K562 (cell line): ENCODE measurements at regions not wholly inside any gene's neighbourhood (a gene's known extent, or its start where the extent isn't known, plus 50 kb on each side); places are given as distances from the start of the nearest gene placed in this dataset.

Source experiments
- CBFA2T2 ChIP-seq: fragments of 450-650 bp; conservative IDR thresholded peaks from 2 replicates; pipeline ENCODE4 v1.6.1; 2017; ENCODE audit warnings: mild to moderate bottlenecking
- CC2D1A ChIP-seq: fragments of 450-650 bp; IDR thresholded peaks from 2 replicates; pipeline ENCODE4 v1.6.1; 2017; ENCODE audit warnings: mild to moderate bottlenecking
- CEBPZ ChIP-seq: fragments of 150-350 bp; IDR thresholded peaks from 2 replicates; pipeline ENCODE4 v1.6.1; 2014; ENCODE audit warnings: low read depth, mild to moderate bottlenecking, low read length, borderline replicate concordance
- ETS1 ChIP-seq: conservative IDR thresholded peaks from 2 replicates; pipeline ENCODE4 v1.6.1; 2011; ENCODE audit warnings: low read depth, mild to moderate bottlenecking, low read length; ENCODE audit not compliant: control insufficient read depth
- KLF6 ChIP-seq: fragments of 250-450 bp; sonication (Bioruptor Pico); IDR thresholded peaks from 2 replicates; pipeline ENCODE4 v1.4.0; 2020; ENCODE audit warnings: mild to moderate bottlenecking, moderate library complexity, borderline replicate concordance
- POLR2AphosphoS5 ChIP-seq: IDR thresholded peaks from 2 replicates; pipeline ENCODE4 v1.6.1; 2011; ENCODE audit warnings: mild to moderate bottlenecking, low read depth, low read length, moderate library complexity; ENCODE audit not compliant: control insufficient read depth, insufficient read depth
- SPI1 ChIP-seq: IDR thresholded peaks from 2 replicates; pipeline ENCODE4 v1.6.1; 2011; ENCODE audit warnings: low read depth, low read length, control low read depth, borderline replicate concordance
- SREBF1 ChIP-seq: fragments of 150-350 bp; IDR thresholded peaks from 2 replicates; pipeline ENCODE4 v1.6.1; 2014; ENCODE audit warnings: antibody characterized with exemption, low read depth, low read length, borderline replicate concordance

- no peak for TF ChIP-seq ETS1
- TF ChIP-seq CEBPZ = no peak
- no peak for TF ChIP-seq KLF6 (CRISPR knock-in tag)
- no peak for TF ChIP-seq SPI1
- no peak for TF ChIP-seq CBFA2T2
- TF ChIP-seq CC2D1A = no peak
- TF ChIP-seq SREBF1 = no peak
- TF ChIP-seq POLR2AphosphoS5 = no peak
These were observed 53.7 kb upstream of the PIP5K1B start for GRCh38 chr9:68651280-68651893.
